Stimulated activated CD4-positive, alpha-beta T cell treated with anti-CD3 and anti-CD28 coated beads, Interleukin-12 subunit alpha, Interleukin-12 subunit beta, amount 100 ng/mL, for 24 hours (primary cell): ENCODE measurements at regions not wholly inside any gene's neighbourhood (a gene's known extent, or its start where the extent isn't known, plus 50 kb on each side); places are given as distances from the start of the nearest gene placed in this dataset.
"Not testable (repeated sequence)": the region's sequence is repeated elsewhere in the genome, so short reads cannot be mapped to it uniquely, and the experiment has no call there.

Experiments
- DNase-seq, 2 experiments: peaks; one replicate each; pipeline ENCODE4 v3.0.0-alpha.2; 2020; ENCODE audit warnings: low read depth in 2 of 2

DNA sequence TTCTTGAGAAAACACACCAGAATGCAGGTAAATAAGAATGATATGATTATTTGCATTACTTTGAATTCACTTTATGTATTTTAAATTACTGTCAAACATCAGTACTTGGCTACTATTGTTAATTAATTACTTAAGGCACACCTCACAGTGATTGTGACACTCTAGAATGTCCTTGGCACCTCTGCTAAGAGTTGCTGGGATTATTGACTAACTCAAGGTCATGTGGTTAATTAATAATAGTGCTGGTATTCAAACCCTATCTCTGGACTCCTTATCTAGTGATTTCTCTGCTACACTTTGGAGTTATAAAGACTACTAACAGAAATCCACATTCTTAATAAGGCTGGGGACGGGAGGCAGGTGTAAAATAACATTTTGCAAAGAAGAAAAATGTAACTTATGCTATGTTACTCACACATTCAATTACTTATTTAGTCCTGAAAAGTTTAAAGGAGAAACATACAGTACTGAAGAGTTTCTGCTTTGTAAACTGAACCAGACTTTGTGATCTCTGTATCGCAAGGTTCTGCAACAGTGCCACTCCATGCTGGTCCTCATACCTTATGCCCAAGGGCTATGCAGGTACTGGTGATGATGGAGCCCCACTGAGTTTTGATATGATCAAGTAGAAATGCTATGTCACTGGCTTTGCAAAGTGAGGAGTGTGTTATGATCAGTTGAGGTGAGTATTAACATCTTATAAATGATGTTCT, 242.7 kb downstream of the MID1IP1 start:
- DNase-seq: no peak

DNA sequence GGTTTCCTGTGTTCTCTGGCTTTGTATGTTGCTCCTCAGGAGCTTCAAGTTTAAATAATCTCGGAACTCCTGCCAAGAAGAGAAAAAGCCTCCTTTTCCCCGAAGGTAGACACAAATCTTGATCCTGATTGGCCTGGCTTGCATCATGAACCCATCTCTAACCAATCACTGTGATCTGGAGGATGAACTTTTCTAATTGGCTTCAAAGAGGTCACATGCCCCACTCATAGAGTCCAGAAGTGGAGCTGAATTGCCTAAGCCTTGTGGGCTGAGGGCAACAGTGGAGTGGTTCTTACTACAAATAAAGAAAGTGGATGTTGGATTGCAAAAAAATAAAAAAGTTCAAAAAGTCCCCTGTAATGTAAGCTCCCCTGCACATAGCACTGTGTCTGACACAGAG, 245.9 kb downstream of the MID1IP1 start:
- no peak for DNase-seq

DNA sequence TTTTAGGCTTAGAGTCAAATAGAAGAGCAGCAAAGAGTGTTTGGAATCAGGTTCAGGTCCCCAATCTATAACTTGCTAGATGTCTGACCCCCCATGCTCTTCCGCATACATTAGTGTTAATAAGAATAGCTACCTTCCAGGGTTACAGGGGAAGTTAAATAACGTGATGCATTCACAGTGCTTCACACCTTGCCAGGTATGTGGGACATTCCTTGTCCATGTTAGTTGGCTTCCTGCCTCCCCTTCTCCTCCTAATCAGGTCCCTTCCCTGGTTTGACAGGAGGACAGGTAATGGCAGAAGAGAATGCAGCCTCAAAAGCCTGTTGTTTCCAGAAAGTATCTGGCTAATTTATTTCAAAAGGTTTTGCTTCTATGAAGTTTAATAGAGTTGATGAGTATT, 248.7 kb downstream of the MID1IP1 start:
- DNase-seq: no peak

DNA sequence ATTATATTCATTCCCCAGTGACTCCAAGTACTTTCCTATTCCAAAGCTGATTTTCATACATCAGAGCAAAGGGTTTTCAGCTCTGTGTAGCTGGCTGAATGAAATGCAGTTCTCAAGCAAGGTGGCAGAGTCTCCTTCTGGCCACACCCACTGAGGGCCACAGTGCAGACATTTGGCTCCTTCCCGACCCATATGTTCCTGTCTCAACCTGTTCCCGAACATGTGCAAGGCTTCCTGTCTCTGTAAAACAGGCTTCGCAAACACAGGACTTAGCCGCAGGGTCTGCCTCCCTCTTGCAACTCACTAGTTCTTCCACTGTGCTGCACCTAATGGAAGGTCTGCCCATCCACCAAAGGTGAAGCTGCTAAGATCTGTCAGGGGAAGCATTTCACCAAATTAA, 249.2 kb downstream of the MID1IP1 start:
- DNase-seq: no peak

DNA sequence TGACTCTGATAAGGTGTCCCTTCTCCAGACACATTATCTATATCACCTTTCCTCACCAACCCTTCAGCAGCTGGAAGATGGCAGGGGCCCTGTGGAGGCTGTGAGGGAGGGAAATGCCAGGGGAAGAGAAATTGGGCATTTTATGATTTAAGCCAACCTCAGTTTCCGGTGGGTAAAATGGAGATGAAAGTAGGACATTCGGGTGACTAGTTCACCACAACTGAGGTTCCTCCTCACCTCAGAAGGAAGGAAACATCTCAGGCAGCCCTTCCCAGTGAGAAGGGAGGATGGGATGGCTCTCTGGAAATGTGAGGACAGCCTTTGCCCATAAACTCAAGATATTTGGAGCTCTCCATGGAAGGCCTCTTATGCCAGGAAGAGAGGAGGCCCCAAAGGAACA, 251.5 kb downstream of the MID1IP1 start:
- no peak for DNase-seq

DNA sequence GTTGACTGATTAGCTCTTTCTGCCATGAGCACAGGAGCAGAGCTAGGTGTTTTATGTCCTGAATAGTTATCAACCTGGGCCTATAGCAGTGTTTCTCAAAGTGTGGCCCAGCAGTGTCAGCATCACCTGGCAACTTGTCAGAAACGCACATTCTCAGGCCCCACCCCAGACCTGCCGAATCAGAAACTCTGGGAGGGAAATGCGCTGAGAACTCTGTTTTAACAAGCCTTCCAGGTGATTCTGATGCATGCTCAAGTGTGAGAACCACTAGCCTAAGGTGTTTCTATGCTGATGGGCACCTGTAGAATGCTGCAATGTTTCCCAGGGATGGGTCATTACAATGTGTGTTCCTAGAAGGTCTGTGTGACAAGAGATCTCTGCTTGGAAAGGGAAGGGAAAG, 257.5 kb downstream of the MID1IP1 start:
- DNase-seq: no peak

DNA sequence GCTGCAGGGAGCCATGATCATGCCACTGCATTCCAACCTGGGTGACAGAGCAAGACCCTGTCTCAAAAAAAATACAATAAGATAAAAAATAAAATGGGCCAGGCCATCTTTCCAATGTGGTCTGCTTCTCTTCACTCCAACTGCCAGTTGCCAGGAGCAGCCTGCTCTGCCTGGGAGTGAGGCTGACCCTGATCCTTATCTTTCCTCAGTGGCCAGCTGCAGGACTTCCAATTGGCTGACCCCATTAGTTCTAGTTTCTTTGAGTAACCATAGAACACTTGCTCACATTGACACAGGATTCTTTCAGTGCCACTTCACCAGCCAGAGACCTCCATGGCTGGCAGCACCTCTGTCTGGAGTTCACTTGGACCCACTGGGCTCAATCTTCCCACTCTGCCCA, 258.6 kb downstream of the MID1IP1 start:
- DNase-seq: no peak

DNA sequence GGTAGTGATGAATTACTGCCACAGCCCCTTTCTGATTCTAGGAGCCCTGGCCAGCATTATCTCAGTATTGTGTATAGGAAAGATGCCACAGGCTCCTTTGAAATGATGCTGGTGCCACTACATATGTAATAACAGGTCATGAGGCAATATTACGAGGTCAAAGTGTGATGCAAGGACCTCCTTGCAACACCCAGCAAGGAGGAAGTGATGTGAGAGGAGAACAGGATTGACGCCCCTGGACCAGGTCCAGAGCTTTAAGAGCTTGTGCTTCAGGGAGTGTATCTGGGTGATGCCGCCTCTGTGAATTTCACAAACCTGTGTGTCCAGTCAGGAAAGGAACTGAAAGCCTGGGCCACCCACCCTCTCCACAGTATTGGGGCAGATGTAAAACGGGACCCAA, 261.8 kb downstream of the MID1IP1 start:
- DNase-seq: no peak

DNA sequence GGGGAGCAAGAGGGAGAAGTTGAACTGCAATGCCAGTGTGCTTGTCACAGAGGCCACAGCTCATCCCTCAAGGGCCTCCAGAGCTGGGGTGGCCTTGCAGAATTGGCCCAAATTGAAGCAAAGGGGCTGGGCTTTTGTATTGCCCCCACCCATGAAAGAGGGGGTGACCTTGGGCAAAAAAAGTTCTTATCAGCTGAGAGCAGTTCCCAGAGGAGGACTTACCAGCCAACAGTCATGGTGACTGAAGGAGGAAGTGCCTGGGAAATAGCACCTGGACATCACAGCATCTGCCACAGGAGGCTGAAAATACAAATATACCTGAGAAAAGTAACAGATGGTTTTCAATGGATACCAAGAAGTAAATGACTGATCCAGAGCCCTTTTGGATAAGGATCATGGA, 262.4 kb downstream of the MID1IP1 start:
- no peak for DNase-seq

DNA sequence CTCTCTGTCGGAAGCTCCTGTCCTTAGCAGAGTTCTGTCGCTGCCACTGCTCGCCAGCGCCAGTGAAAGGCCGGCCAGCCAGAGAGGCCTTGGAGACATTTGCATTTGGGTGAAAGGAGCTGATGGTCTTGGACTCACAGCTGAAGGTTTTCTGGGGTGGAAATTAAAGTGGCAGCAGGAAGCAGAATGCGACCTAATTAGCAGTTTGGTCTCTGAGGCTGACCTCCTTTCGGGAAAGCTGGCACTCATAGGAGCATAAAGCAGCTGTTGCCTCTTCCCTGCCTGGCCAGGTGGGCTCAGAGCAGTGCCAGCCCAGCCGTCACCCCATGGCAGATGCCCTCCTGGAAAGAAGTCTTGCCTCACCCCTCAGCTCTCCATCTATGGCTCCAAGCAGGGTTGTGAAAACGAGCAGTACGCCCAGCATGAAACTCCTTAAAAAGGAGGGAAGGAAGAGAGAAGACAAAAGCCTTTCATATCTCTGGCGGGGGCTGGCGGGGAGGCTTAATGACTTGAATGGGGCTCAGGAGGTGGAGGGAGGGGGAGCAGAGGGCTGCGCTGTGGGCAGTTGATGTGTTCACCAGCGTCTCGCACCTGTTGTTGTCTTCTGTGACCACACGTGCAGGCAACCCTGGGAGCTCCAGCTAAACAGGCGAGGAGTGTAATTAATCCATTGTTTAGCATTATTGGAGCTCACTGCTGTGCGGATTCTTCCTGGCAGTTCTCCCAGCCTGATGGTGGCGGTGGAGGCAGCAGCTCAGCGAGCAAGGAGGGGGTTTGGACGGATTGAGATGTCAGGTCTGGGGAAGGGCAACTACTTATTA, 264.0 kb downstream of the MID1IP1 start:
- no peak for DNase-seq

DNA sequence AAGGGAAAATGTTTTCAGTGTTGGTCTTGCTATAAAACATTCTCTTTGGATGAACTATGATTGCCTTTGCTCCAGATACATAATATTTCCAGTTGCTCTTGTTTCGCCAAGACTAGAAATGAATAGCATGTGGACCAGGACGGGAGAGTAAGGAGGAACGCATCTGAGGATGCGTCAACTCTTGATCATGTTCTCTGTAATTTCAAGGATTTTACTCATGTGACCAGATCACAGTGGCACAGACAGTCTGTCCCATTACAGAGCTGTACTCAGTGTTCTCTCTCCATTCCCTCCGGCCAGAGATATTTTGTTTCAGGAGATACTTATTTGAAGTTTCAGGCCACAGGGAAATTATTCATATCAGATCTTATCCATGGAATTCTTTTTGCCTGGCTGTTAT, 266.6 kb downstream of the MID1IP1 start:
- DNase-seq: no peak

DNA sequence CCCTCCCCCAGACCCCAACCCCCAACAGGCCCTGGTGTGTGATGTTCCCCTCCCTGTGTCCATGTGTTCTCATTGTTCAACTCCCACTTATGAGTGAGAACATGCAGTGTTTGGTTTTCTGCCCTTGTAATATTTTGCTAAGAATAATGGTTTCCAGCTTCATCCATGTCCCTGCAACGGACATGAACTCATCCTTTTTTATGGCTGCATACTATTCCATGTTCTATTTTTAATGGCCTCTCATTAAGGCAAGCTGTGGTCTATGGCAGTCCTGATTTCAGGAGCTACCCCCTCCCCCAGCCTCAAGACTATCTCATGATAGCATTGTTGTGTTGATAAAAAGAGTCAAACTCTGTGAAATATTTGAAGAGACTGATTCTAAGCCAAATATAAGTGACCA, 267.4 kb downstream of the MID1IP1 start:
- DNase-seq: not testable (repeated sequence)

DNA sequence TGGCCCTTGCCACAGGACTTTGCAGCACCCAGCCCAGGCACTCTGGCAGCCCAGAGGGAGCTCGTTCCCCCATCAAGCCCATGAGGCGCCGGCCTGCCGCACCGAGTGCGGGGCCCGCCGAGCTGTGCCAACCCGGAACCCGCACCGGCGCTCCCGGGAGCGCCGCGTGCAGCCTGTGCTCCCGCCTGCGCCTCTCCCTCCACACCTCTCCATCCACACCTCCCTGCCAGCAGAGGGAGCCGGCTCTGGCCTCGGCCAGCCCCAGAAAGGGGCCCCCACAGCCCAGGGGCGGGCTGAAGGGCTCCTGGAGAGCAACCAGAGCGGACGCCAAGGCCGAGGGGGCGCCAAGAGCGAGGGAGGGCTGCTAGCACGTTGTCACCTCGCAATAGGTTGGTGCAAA, 268.8 kb downstream of the MID1IP1 start:
- DNase-seq: no peak

DNA sequence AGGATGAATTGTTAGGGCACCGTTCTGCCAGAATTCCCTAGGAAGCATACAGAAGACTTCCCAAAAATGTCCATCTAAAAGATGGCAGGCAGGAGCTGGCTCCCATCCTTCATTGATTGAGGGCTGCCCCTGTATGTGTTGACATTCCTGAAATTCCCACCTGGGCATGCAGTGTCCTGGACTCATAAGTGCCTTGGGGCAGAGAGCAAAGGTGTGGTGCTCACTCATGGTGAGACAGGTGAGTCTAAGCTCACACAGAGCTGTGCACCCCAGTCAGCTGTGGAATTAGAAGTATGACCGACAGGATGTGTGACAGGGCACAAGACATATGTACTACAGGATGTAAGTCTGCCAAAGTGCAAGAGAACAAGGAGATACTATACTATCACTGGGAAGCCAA, 271.9 kb downstream of the MID1IP1 start:
- no peak for DNase-seq

DNA sequence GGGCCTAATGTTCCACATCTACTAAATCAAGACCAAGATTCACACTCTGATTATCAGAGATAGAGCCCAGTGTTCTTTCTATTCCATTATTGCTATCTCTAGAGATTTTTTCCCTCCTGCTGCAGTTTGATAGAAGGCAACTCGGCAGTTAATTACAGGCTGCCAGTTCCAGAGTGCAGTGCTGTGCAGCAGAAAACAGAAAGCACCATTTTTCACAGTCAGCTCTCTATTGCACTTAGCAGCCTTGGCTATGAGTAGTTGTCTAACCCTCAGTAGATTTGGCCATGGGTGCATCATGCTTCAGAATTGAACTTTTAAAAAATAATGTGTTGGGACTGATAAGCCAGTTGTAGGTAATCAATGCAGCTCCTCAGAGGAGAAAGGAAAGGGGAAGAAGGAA, 295.3 kb downstream of the MID1IP1 start:
- no peak for DNase-seq

DNA sequence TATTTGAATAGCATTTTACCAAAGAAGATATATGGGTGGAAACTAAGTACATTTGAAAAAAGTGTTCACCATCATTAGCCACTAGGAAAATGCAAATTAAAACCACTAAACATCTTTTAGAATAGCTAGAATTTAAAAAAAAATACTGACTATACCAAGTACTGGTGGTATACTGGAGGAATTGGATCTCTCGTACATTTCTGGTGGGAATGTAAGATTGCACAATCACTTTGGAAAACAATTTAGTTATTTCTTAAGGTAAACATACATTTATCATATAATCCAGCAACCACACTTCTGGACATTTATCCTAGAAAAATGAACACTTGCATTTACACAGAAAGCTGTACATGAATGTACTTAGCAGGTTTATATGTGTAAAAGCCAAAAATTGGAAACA, 303.5 kb downstream of the MID1IP1 start:
- no peak for DNase-seq

DNA sequence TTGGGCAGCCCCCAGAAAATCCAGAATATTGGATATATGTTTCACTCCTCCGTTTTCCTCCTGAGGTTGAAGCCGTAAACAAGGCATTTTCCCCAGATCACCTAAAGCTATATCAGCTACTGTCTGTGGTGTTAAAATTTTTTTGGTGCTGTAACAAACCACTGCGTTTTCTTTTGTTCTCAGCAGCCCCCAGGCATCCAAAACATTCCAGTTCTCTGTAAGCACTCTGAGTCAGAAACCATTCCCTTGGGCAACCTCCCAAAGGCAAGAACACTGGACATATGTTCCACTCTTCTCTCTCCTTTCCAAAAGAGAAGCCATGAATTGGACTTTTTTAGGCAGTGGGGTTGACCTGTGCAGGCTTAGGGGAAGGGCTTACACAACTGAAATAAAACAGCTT, 310.9 kb downstream of the MID1IP1 start:
- DNase-seq: no peak

DNA sequence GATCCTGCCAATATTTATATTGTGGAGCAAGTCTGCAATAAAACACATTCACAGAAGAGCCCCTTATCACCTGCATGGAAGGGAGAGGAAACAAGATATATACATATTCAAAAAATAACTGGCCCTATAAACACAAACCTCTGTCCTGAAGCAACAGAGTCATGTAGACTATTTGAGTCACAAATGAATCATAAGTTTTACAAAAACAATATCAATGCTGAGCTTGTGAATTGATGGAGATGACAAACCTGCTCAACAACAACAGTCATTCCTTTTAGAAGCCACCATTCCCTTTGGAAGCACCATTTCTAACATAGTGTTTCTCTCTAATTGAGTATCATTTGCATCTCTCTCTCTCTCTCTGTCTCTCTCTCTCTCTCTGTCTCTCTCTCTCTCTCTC, 313.9 kb downstream of the MID1IP1 start:
- no peak for DNase-seq

DNA sequence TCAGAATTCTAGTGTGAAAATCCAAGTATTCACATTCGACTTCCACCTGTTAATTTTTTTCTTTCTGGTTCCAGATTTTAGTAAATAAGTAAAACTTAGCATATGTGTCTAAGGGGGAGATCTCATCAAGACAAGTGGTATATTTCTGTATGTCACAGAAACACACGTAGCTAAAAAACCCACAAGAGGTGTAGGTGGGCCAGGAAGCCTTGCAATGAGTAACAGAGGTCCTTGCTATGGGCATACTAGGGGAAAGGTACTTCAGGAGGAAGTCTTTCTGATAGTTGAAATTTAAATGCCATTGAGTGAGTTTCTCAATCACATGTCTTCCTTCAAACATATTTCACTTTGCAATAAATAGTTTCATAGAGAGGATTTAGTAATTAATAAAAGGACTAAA, 315.8 kb downstream of the MID1IP1 start:
- no peak for DNase-seq

DNA sequence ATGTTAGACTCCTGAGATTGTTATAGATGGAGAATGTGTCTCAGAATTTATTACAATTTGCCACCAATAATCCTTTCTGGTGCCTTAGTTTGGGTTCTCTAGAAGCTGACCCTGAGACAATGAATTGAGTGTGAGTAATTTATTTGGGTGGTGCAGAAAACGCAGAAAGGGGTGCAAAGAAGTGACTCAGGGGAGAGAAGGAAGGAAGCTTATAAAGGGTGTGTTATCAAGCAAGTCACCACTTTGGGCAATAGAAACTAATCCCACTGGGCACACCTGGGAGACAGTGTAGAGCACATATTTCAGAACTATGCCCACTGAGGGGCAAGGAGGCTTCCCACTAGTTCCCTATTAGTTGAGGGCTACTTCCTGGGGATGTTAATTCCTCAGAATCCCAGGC, 320.6 kb downstream of the MID1IP1 start:
- DNase-seq: no peak

DNA sequence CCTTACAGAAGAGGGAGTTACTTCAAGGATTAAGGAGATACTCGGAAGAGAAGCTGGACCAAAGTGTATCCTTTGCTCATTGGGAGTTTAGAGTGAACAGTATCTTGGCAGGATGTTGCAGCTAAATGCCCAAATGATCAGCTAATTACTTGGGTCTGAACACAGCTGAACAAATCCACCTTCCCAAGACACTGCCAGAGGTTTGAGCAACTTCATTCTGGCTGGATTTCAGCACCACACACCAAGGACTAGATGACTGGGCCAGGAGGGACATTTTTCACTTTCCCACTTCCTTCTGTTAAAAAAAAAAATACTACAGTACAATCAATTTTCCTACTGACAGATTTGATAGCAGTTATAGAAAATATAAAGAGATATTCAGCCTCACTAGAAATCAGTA, 324.6 kb downstream of the MID1IP1 start:
- DNase-seq: no peak

DNA sequence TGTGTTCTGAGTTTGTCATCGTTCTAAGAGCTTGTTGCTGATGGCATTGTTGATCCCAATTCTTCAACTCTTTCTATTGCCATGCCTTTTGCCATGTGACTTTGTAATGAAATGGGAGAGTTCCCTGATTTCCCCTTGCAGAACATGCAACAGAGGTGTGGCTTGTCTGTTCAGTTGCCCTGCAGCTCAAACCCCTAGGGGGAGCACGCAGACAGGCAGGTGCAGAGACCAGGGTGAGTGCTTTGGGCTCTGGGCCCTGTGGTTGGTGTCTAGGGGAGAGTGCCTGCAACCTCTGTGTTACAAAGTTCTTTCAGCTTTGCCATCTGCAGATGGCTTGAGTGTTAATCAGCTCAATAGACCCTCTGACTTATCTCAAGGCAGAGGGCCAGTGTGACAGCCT, 332.7 kb downstream of the MID1IP1 start:
- peak in 1 of 2 experiments; percentile 13 for DNase-seq

DNA sequence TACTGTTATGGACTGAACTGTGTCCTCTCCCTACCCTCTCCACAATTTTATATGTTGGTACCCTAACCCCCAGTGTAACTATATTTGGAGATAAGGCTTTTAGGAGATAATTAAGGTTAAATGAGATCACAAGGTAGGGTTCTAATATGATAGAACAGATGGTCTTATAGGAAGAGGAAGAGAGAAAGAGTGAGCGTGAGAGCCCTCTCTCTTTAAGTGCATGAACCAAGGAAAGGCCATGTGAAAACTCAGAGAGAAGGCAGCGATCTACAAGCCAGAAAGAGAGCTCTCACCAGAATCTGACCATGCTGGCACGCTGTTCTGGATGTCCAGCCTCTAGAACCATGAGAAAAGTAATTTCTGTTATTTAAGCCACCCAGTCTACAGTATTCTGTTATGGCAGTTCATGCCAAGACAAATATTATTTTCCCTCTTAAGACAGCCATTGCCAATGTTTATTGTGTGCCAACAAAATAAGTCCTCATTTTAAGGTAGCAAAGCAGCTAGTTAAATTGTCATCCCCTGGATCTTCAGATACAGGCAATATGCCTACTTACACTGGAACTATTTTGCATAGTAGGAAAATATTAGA, 336.2 kb downstream of the MID1IP1 start:
- DNase-seq: no peak
